ENCODE measurements at regions not wholly inside any gene's neighbourhood (a gene's known extent, or its start where the extent isn't known, plus 50 kb on each side); places are given as distances from the start of the nearest gene placed in this dataset.
A peak's percentile ranks its signal among the peaks of the same experiment; 100 is the strongest.

DNA sequence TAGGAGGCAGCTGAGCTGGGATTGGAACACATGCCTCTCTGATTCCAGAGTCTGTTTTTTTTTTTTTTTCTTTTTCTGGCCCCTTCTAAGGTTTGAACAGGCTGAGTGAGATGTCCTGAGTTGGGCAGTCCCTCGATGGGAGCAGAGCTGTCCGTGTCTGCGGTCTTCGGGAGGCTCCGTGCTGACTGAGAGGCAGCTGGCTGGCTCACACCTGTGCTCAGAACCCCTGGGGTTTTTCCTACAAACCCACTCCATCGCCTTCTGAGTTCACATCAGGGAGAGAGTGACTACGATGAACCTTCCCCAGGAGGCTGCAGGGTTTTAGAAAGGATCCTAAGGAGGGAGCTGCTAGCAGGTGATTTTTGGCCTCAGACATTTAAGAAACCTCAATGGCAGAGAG lies 92.5 kb downstream of the IRF8 start:
- no peak for DNase-seq

DNA sequence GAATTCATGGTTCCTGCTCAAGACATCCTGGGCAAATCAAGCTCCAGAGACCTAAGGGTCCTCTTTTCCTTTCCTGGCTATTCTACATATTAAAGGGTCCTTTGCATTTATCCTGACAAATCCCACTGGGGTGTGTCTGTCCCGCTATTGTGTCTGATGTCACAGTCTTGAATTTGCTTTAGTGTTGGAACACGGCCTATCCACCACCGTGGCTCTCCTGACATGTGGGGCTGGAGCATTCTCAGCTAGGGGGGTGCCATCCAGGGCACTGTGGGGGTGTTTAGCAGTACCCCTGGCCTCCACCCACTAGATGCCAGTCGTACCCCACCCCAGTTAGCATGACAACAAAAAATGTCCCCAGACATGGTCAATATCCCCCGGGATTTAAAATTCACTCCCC lies 92.9 kb downstream of the IRF8 start:
- DNase-seq: no peak

GRCh38 chr16:85992359-85992758 lies 93.4 kb downstream of the IRF8 start:
- no peak for DNase-seq

DNA sequence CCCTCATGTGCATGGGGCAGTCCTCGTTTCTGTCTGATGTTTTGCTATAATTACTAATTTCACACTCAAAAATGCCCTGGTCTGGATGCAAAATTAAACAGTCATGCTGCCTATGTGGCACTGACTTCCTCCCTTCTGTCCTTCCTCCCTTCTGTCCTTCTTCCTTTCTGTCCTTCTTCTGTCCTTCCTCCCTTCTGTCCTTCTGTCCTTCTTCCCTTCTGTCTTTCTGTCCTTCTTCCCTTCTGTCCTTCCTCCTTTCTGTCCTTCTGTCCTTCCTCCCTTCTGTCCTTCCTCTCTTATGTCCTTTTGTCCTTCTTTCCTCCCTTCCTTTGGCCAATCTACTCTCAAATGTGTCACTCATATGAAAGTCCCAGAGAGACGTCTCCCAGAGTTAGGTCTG lies 93.8 kb downstream of the IRF8 start:
- no peak for DNase-seq

- no peak for DNase-seq
These were observed 95.8 kb downstream of the IRF8 start for GRCh38 chr16:85994492-85995490.

- DNase-seq: no peak
These were observed 96.8 kb downstream of the IRF8 start for GRCh38 chr16:85995541-85996423.

GRCh38 chr16:85996843-85997242 lies 97.9 kb downstream of the IRF8 start:
- DNase-seq: no peak

- no peak for DNase-seq
These were observed 99.4 kb downstream of the IRF8 start for GRCh38 chr16:85998171-85998867.

DNA sequence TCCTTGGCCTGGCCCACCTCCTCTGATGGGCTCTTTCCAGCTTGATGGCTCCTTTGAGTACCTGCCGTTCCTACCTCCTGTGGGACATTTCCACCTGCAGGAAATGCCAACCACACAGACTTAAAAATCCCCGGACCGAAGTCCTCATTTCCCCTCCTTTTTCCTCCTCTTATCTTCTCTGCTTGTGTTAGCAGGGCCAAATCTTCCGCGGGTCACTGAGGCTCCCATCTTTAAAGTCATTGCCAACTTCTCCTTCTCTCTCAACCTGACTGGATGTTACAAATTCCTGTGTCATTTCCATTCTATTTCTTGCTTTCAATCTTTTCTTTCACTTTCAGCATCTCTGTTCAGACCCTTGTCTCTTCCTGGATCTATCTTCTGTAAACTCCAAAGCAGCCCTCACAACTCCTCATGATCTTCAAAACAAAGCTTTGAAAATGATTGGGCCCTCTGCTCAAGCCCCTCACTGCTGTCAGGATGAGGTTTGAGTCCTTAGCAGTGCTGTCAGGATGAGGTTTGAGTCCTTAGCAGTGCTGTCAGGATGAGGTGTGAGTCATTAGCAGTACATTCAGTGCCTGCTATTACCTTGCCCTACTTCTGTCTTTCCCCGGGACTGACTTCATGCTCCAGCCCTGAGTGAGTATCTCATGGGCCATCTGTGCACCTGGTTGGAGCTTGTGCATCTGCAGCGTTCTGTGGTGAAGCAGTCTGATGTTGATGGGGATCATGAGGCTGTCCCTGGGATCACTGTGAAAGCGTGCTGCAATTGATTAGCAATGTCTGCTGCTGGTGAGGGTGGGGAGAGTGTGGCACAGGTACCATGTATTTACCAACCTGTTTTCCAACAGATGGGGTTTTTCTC lies 100.1 kb downstream of the IRF8 start:
- no peak for DNase-seq

GRCh38 chr16:85999778-86000177 lies 100.8 kb downstream of the IRF8 start:
- no peak for DNase-seq

DNA sequence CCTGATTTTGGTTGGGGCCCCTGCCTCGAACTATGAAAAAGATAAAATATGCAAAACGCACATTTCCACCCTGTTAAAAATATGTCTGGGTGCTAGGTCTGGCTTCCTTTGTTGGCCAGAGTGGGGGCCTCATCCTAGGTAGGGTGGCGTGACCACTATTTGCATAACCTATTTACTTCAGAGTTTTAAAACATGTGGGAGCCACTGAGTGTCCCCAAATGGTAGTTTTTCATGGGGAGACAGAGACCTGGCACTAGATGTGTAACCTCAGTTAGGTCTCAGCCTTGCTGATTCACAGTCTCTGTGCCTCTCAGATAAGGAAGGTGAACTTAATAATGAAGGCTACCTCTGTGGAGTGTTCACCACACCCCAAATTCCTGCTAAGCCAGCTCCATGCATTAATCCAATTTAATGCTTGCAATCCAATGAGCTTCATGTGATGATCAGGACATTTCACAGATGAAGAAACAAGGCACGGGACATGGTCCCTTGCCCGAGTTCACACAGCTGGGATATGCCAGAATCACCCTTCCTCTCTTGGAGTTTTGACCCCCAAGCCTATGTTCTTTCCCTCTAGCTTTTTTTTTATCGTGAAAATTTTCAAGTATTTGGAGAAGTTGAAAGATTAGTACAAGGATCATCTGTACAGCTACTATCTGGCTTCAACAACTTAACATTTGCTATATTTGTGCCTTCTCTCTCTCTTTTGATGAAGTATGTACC lies 103.4 kb downstream of the IRF8 start:
- DNase-seq: no peak

DNA sequence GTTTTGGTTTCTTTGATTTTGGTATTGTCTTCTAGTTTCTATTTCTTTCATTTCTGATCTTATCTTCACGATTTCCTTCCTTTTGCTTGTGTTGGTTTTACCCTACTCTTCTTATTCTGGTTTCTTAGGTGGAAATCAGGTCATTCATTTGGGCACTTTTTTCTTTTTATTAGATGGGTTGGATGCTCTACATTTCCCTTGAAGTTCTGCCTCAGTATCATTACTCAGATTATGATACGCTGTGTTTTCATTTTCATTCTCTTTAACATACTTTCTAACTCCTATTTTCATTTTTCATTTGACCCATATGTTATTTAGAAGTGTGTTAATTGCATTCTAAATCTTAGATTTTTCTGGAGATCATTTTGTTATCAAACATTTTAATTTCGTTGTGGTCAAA lies 108.6 kb downstream of the IRF8 start:
- DNase-seq: no peak

GRCh38 chr16:86010680-86011141 lies 111.7 kb downstream of the IRF8 start:
- no peak for DNase-seq

- no peak for DNase-seq
These were observed 112.6 kb downstream of the IRF8 start for GRCh38 chr16:86011532-86011931.

- no peak for DNase-seq
These were observed 113.3 kb downstream of the IRF8 start for GRCh38 chr16:86012221-86012620.

DNA sequence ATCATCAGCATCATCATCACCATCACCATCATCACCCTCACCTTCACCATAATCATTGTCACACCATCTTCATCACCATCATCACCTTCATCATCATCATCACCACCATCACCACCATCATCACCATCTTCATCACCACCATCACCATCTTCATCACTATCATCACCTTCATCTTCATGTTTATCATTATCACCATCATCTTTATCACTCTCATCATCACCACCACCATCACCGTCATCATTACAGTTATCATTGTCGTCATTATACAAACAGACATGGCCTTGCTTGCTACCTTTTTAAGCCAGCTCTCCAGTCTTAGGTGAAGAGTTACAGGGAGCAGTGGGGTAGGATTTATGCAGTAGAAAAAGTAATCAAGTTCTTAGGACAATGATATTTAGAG lies 114.9 kb downstream of the IRF8 start:
- no peak for DNase-seq

GRCh38 chr16:86015606-86016005 lies 116.6 kb downstream of the IRF8 start:
- DNase-seq: no peak

- peak; percentile 59 for DNase-seq
These were observed 117.4 kb downstream of the IRF8 start for GRCh38 chr16:86016201-86016965.

DNA sequence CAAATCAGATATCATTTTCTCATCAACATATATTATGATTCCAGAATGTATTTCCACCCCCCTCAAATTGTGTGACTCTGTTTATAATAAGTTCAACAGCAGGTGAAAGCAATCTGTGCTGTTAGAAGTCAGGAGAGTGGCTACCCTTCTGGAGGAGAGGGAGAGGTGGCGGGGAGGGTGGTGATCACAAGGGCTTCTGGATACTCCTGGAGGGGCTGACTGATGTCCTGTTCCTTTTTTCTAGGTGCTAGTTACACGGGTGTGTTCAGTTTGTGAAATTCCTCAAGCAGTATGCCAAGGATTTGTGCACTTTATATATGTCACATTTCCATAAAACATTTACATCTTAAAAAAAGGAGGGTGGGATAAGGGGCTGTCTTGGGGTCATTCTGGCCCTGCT lies 119.1 kb downstream of the IRF8 start:
- no peak for DNase-seq

DNA sequence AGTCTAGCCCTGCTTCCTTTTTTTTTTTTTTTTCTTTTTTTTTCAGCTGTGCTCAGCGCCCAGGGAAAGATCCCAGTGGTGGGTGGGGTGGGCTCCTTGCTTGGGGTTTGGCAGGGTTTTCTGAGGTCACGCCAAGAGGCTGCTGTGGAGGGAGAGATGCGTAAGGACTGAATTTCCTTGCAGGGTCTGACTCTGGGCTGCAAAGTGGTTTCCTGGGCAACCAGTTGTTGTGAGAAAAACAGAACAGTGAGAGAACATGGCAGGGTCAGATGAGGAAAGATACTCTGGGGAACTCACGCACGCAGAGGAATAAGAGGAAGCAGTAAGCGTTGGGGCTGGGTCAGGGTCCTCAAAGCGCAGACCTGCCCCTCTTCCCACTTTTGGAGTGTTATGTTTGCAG lies 119.5 kb downstream of the IRF8 start:
- DNase-seq: peak; percentile 35

DNA sequence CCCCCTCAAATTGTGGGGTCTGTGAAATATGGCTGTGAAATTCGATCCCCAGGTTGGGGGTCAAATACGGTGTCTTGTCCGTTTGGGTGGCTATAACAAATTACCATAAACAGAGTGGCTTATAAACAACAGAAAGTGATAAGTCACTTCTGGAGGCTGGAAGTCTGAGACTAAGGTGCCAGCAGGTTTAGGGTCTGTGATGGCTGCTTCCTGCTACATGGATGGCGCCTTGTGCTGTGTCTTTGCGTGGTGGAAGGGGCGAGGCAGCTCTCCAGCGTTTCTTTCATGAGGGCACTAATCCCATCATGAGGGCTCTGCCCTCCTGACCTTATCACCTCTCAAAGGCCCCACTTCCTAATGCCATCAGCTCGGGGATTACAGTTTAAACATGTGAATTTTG lies 120.0 kb downstream of the IRF8 start:
- no peak for DNase-seq

Measured in CD4-positive, alpha-beta T cell treated with Interleukin-21 for 1 hour (primary cell).